ENCODE measurements at regions not wholly inside any gene's neighbourhood (a gene's known extent, or its start where the extent isn't known, plus 50 kb on each side); places are given as distances from the start of the nearest gene placed in this dataset.

DNA sequence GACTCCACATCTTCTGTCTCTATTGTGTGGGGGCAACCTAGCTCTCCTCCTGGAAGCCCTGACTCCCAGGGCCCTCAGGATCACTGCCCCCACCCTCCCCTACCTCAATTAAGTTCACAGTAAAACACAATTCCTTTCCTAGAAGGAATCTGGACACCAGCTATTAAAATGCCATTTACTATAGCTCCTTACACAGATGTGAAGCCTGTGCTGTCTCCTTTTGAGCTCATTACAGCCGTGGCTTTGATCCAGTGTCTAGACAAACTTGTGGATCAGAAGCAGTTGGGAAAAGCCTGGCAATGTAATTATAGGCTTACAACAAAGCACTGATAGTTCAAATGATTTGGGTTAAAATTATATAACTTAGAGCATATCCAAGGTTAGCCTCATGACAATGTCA, 107.0 kb upstream of the SMIM23 start:
- TF ChIP-seq, protein P1, sequence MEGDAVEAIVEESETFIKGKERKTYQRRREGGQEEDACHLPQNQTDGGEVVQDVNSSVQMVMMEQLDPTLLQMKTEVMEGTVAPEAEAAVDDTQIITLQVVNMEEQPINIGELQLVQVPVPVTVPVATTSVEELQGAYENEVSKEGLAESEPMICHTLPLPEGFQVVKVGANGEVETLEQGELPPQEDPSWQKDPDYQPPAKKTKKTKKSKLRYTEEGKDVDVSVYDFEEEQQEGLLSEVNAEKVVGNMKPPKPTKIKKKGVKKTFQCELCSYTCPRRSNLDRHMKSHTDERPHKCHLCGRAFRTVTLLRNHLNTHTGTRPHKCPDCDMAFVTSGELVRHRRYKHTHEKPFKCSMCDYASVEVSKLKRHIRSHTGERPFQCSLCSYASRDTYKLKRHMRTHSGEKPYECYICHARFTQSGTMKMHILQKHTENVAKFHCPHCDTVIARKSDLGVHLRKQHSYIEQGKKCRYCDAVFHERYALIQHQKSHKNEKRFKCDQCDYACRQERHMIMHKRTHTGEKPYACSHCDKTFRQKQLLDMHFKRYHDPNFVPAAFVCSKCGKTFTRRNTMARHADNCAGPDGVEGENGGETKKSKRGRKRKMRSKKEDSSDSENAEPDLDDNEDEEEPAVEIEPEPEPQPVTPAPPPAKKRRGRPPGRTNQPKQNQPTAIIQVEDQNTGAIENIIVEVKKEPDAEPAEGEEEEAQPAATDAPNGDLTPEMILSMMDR (conservative IDR thresholded peaks at IDR 0.05) = no peak
- no peak for TF ChIP-seq EZH2 (IDR thresholded peaks at IDR 0.05; ENCODE audit: low read depth)
